Astrocyte of the cerebellum (primary cell): ENCODE measurements at regions not wholly inside any gene's neighbourhood (a gene's known extent, or its start where the extent isn't known, plus 50 kb on each side); places are given as distances from the start of the nearest gene placed in this dataset.
A peak's percentile ranks its signal among the peaks of the same experiment; 100 is the strongest.
"Not testable (repeated sequence)": the region's sequence is repeated elsewhere in the genome, so short reads cannot be mapped to it uniquely, and the experiment has no call there.

ENCODE experiments used
- DNase-seq: peaks from one replicate; pipeline ENCODE4 v3.0.0-alpha.2; 2011; ENCODE audit warnings: low read depth
- H3K4me3 ChIP-seq: 2 replicates; pipeline ENCODE4 v1.5.1; 2011; ENCODE audit warnings: mild to moderate bottlenecking, low read depth, low read length, moderate library complexity
- in situ Hi-C: cut with HindIII; loops from 2 replicates; pipeline ENCODE4 v1.10.0; 2017; ENCODE audit warnings: low sequenced_read_pairs
- TF ChIP-seq, protein P1 (sequence below): IDR thresholded peaks from 2 replicates; pipeline ENCODE4 v1.5.1; 2012; ENCODE audit warnings: low read length, low read depth, moderate library complexity, mild to moderate bottlenecking; ENCODE audit errors: missing control alignments

DNA sequence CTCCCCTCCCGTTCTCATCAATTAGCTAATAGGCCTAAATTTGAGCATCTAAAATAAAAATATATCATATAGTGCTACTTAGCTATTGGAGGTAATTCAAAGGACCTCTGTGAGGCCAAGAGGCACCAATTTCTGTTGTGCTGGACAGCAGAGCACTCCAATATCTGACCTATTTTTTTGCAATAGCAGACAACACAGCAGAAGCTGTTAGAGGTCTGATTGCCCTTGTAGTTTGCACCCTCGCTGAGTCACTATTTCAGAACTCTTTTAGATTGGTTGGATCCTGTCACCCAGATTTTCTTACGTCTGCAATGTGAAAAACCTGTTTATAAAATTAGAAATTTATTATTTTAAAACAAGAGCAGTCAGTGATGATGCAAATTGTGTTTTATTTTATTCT lies 184.1 kb downstream of the CEP135 start:
- in situ Hi-C loops = loop anchor here (10.0 kb wide), 1 partner anchor 52 kb away; no protein-coding TSS in a partner anchor
- H3K4me3 ChIP-seq = no peak overlapping the region
- TF ChIP-seq, protein P1, sequence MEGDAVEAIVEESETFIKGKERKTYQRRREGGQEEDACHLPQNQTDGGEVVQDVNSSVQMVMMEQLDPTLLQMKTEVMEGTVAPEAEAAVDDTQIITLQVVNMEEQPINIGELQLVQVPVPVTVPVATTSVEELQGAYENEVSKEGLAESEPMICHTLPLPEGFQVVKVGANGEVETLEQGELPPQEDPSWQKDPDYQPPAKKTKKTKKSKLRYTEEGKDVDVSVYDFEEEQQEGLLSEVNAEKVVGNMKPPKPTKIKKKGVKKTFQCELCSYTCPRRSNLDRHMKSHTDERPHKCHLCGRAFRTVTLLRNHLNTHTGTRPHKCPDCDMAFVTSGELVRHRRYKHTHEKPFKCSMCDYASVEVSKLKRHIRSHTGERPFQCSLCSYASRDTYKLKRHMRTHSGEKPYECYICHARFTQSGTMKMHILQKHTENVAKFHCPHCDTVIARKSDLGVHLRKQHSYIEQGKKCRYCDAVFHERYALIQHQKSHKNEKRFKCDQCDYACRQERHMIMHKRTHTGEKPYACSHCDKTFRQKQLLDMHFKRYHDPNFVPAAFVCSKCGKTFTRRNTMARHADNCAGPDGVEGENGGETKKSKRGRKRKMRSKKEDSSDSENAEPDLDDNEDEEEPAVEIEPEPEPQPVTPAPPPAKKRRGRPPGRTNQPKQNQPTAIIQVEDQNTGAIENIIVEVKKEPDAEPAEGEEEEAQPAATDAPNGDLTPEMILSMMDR = no peak
- no peak for DNase-seq

DNA sequence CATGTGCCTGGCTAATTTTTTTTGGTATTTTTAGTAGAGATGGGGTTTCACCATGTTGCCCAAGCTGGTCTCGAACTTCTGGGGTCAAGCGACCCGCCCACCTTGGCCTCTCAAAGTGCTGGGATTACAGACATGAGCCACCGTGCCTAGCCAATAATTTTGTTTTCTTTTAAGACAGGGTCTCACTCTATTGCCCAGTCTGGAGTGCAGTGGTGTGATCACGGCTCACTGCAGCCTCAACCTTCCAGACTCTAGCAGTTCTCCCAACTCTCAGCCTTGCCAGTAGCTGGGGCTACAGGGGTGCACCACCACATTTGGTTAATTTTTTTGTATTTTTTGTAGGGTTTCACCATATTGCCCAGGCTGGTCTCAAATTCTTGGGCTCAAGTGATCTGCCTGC lies 183.4 kb downstream of the CEP135 start:
- in situ Hi-C loops = loop anchor here (10.0 kb wide), 1 partner anchor 53 kb away; no protein-coding TSS in a partner anchor
- not testable (repeated sequence) for DNase-seq, H3K4me3 ChIP-seq

DNA sequence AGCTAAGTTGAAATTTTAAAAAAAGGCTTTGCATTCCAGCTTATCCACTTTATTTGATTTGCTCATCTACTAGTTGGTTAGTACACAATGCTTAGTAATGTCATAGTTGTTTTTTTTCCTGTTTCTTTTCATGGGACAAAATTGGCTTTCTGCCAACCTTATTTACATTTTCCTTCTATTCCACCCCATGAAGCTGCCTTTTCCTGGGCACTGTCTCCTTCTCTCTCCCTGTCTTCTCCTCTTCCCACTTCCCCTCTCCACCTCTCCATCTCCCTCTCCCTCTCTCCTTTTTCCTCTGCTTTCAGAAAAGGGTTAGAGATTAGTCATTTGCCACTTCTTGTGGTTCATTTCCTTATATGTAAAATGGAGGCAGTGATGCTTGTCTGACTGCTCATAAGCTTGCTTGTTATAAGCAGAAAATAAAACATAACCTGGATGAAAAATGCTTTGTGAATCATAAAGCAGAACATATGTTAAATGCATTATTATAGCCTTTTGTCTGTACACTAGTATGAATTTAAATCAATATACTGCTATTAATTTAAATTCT lies 181.9 kb downstream of the CEP135 start:
- no peak for DNase-seq
- in situ Hi-C loops = loop anchor here (10.0 kb wide), 1 partner anchor 54 kb away; no protein-coding TSS in a partner anchor
- H3K4me3 ChIP-seq = no peak overlapping the region
- TF ChIP-seq, protein P1 = no peak

DNA sequence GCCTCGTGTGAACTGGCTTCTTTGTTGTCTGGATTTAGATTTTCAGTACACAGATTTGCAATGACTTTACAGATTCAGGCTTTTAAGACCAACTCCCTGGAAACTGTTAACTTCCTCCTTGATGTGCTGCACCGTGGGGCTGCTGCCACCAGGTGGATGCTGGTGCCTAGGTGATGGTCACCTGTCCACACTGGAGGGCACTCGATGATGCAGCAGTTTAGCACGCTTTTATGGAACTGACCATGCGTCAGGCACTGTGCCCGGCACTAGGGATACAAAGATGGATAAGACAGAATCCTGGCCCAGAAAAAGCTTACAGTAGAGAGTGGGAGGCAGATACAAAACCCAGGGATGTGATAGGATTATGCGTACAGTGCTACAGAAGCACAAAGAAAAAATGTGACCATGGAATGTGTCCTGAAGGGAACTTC lies 180.7 kb downstream of the CEP135 start:
- in situ Hi-C loops = no loop called here
- DNase-seq = no peak
- TF ChIP-seq, protein P1 = peak; percentile 37
- H3K4me3 ChIP-seq = no peak overlapping the region

DNA sequence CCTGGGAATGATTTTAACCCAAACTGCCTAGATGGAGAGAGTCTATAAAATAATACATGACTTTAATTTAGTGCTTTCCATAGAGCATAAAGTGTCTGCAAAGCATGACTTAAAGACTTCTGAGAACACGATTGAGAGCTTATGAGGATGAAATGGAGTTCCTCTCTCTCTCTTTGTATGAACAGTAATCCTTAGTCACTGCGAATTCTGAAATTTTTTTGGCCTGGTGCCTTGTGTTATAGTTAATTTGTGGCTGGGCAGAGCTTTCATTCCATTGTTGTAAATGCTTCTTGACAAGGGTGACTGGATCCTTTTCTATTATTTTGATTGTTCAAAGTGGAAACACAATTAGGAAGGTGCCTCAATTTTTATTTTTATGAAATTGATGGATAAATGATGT lies 179.5 kb downstream of the CEP135 start:
- TF ChIP-seq, protein P1 = no peak
- in situ Hi-C loops = no loop called here
- H3K4me3 ChIP-seq = no peak overlapping the region
- DNase-seq = peak; percentile 71

DNA sequence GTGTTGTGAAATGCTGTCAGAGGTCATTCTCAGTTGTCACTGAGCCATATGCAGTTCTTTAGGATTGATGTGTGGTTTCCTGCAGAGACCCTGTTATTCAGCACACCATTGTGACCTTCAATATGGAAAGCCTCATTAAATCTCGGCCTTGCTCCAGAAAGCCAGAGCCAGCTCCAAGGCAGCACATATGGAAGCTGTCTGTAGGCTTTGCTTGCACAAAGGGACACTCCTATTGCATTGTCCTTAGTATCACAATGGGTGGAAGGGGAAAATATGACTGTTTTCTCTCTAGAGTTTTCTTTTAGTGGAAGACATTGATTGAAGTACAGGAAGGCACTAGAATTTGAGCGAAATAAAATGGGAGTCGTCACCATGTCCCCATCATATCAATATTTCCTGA lies 179.0 kb downstream of the CEP135 start:
- TF ChIP-seq, protein P1 = no peak
- DNase-seq = no peak
- in situ Hi-C loops = no loop called here
- H3K4me3 ChIP-seq = no peak overlapping the region

DNA sequence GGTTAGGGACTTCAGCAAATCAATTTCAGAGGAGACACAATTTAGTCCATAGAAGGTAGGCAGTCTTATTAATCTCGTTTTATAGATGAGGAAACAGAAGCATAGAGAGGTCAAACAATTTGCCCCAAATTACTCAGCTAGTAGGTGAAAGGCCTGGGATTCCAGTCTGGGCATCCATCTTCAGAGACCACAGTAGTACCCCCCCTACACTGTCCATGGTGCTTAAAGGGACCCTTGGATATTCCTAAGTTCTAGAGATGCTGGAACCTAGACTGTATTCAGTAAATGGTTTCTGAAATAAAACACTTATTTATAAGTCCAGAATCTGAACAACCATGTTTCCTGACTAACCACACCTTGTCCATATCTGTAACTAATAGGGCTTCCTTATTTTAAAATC lies 174.8 kb downstream of the CEP135 start:
- TF ChIP-seq, protein P1 = no peak
- H3K4me3 ChIP-seq = no peak overlapping the region
- in situ Hi-C loops = no loop called here

More for the DNA sequence above, 174.8 kb downstream of the CEP135 start:
- DNase-seq = no peak
